ENCODE measurements at regions not wholly inside any gene's neighbourhood (a gene's known extent, or its start where the extent isn't known, plus 50 kb on each side); places are given as distances from the start of the nearest gene placed in this dataset.

DNA sequence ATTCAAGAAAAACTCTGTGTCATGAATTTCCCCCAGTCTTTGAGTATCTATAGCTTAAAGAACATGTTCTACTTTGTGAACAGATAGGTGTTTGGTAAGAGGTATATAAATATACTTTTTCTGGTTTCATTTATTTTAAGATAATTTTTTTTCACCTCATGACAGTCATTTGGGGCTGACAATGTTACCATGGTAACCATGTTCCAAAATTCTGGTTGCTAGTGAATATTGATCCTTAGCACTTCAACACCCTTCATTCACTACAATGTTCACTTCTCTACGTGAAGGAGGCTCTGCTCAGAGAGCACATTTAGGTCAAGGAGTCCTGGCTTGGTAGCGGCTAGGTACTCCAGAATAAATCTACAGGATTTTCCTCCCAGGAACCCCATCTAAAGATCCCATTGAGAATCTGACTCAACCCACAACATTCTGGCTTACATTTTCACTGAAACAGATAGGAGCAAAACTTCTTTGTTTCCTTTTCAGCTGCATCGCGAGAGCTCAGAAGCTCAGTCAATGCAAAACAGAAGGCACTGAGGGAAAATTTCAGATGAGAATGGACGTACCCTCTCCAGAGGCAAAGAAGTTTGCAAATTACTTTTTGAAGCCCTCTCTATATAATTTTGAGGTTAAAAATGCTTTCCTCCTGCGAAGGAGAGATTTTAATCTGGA lies 93.6 kb downstream of the ARF6 start:
- TF ChIP-seq CTCF (IDR thresholded peaks at IDR 0.05) = no peak
- no peak for TF ChIP-seq EZH2 (IDR thresholded peaks at IDR 0.05)
- TF ChIP-seq EZH2phosphoT487 (IDR thresholded peaks at IDR 0.05) = no peak
